Karpas-422 (cell line): ENCODE measurements at regions not wholly inside any gene's neighbourhood (a gene's known extent, or its start where the extent isn't known, plus 50 kb on each side); places are given as distances from the start of the nearest gene placed in this dataset.

Experiments
- DNase-seq: peaks from one replicate; pipeline ENCODE4 v3.0.0-alpha.2; 2015
- H2AFZ ChIP-seq: fragments of 200-600 bp; sonication (generic); 2 replicates; pipeline ENCODE4 v1.6.1; 2014; ENCODE audit warnings: antibody characterized with exemption, low read length, mixed read lengths
- H3K27ac ChIP-seq: fragments of 200-600 bp; sonication (generic); 2 replicates; pipeline ENCODE4 v1.5.1; 2014; ENCODE audit warnings: mild to moderate bottlenecking, low read length, moderate library complexity
- H3K27me3 ChIP-seq: fragments of 200-600 bp; sonication (generic); 2 replicates; pipeline ENCODE4 v1.6.1; 2014; ENCODE audit warnings: low read length, mixed read lengths
- H3K36me3 ChIP-seq: fragments of 200-600 bp; sonication (generic); 2 replicates; pipeline ENCODE4 v1.6.1; 2014; ENCODE audit warnings: low read length, mixed read lengths; ENCODE audit not compliant: insufficient read depth
- H3K4me1 ChIP-seq: fragments of 200-600 bp; sonication (generic); 2 replicates; pipeline ENCODE4 v1.6.1; 2014; ENCODE audit warnings: mild to moderate bottlenecking, low read length, mixed read lengths
- H3K4me2 ChIP-seq: fragments of 200-600 bp; sonication (generic); 2 replicates; pipeline ENCODE4 v1.6.1; 2014; ENCODE audit warnings: low read length, low read depth, mild to moderate bottlenecking; ENCODE audit not compliant: poor library complexity, severe bottlenecking
- H3K4me3 ChIP-seq: fragments of 200-600 bp; sonication (generic); 2 replicates; pipeline ENCODE4 v1.5.1; 2014; ENCODE audit warnings: mild to moderate bottlenecking, antibody characterized with exemption, low read length, mixed read lengths
- H3K79me2 ChIP-seq: fragments of 200-600 bp; sonication (generic); 2 replicates; pipeline ENCODE4 v1.6.1; 2014; ENCODE audit warnings: mild to moderate bottlenecking, low read length, mixed read lengths
- H3K9ac ChIP-seq: fragments of 200-600 bp; sonication (generic); 2 replicates; pipeline ENCODE4 v1.6.0; 2014; ENCODE audit warnings: low read length
- H3K9me2 ChIP-seq: fragments of 200-600 bp; sonication (generic), shearing (Covaris generic); replicated peaks from 2 replicates; pipeline ENCODE4 v1.6.0; 2014; ENCODE audit warnings: mild to moderate bottlenecking, low read length, moderate library complexity; ENCODE audit not compliant: insufficient read depth
- H3K9me3 ChIP-seq: fragments of 300-700, 200-600 bp; sonication (generic); 2 replicates; pipeline ENCODE4 v1.6.1; 2014; ENCODE audit warnings: low read length, mixed read lengths
- H4K20me1 ChIP-seq: fragments of 200-600 bp; sonication (generic); 2 replicates; pipeline ENCODE4 v1.6.1; 2014; ENCODE audit warnings: mild to moderate bottlenecking, antibody characterized with exemption, low read length, low read depth; ENCODE audit not compliant: insufficient read depth

- no peaks in the 10 kb centered on the region for H3K79me2 ChIP-seq
- DNase-seq = no peak
- H3K4me1 ChIP-seq = no peaks in the 10 kb centered on the region
- no peak overlapping the region for H3K27ac ChIP-seq
- 0 out of 2 replicates have a peak, but pooled peaks cover 2% of the 10 kb centered on the region for H3K27me3 ChIP-seq
- no peak overlapping the region for H3K4me3 ChIP-seq
- H3K9me2 ChIP-seq = no peaks in the 10 kb centered on the region
- H2AFZ ChIP-seq = no peak overlapping the region
- H3K36me3 ChIP-seq = no peaks in the 10 kb centered on the region
- no peaks in the 10 kb centered on the region for H4K20me1 ChIP-seq
- H3K9ac ChIP-seq = no peak overlapping the region
- H3K4me2 ChIP-seq = no peak overlapping the region
- H3K9me3 ChIP-seq = no peaks in the 10 kb centered on the region
Measured at GRCh38 chr6:81925201-81925600, 172.7 kb upstream of the TENT5A start.

GRCh38 chr6:81909981-81910900 lies 157.8 kb upstream of the TENT5A start:
- no peak overlapping the region for H3K4me3 ChIP-seq
- H3K4me1 ChIP-seq = no peaks in the 10 kb centered on the region
- H3K4me2 ChIP-seq = no peak overlapping the region
- no peaks in the 10 kb centered on the region for H3K9me2 ChIP-seq
- H3K9me3 ChIP-seq = no peaks in the 10 kb centered on the region
- no peaks in the 10 kb centered on the region for H4K20me1 ChIP-seq
- H3K9ac ChIP-seq = no peak overlapping the region
- H2AFZ ChIP-seq = no peak overlapping the region
- no peak overlapping the region for H3K27ac ChIP-seq
- no peaks in the 10 kb centered on the region for H3K79me2 ChIP-seq
- no peaks in the 10 kb centered on the region for H3K27me3 ChIP-seq
- no peaks in the 10 kb centered on the region for H3K36me3 ChIP-seq
- DNase-seq = no peak

GRCh38 chr6:81909162-81909561 lies 156.7 kb upstream of the TENT5A start:
- no peaks in the 10 kb centered on the region for H4K20me1 ChIP-seq
- H3K9ac ChIP-seq = no peak overlapping the region
- H3K9me2 ChIP-seq = no peaks in the 10 kb centered on the region
- no peak overlapping the region for H3K4me2 ChIP-seq
- H3K36me3 ChIP-seq = no peaks in the 10 kb centered on the region
- H3K79me2 ChIP-seq = no peaks in the 10 kb centered on the region
- H3K4me1 ChIP-seq = no peaks in the 10 kb centered on the region
- H3K9me3 ChIP-seq = no peaks in the 10 kb centered on the region
- no peak overlapping the region for H3K27ac ChIP-seq
- no peak for DNase-seq
- H3K27me3 ChIP-seq = no peaks in the 10 kb centered on the region
- no peak overlapping the region for H3K4me3 ChIP-seq
- H2AFZ ChIP-seq = no peak overlapping the region

GRCh38 chr6:81906709-81907204 lies 154.3 kb upstream of the TENT5A start:
- Histone ChIP-seq H4K20me1 (no peaks in the 10 kb centered on the region), H3K4me3 (no peak overlapping the region), H2AFZ (no peak overlapping the region), H3K36me3 (no peaks in the 10 kb centered on the region), H3K4me1 (no peaks in the 10 kb centered on the region), H3K9me3 (no peaks in the 10 kb centered on the region), H3K4me2 (no peak overlapping the region), H3K9me2 (no peaks in the 10 kb centered on the region), H3K27ac (no peak overlapping the region), H3K79me2 (no peaks in the 10 kb centered on the region), H3K27me3 (no peaks in the 10 kb centered on the region), H3K9ac (no peak overlapping the region)
- DNase-seq = no peak

GRCh38 chr6:81906041-81906440 lies 153.6 kb upstream of the TENT5A start:
- H3K9ac ChIP-seq = no peak overlapping the region
- no peaks in the 10 kb centered on the region for H4K20me1 ChIP-seq
- no peak overlapping the region for H2AFZ ChIP-seq
- H3K79me2 ChIP-seq = no peaks in the 10 kb centered on the region
- no peak for DNase-seq
- no peaks in the 10 kb centered on the region for H3K9me2 ChIP-seq
- no peak overlapping the region for H3K4me3 ChIP-seq
- no peak overlapping the region for H3K27ac ChIP-seq
- H3K4me1 ChIP-seq = no peaks in the 10 kb centered on the region
- no peaks in the 10 kb centered on the region for H3K36me3 ChIP-seq
- no peaks in the 10 kb centered on the region for H3K9me3 ChIP-seq
- H3K27me3 ChIP-seq = no peaks in the 10 kb centered on the region
- no peak overlapping the region for H3K4me2 ChIP-seq

GRCh38 chr6:81901551-81901966 lies 149.1 kb upstream of the TENT5A start:
- Histone ChIP-seq H3K36me3 (no peaks in the 10 kb centered on the region), H4K20me1 (no peaks in the 10 kb centered on the region), H3K79me2 (no peaks in the 10 kb centered on the region), H3K9me3 (no peaks in the 10 kb centered on the region), H3K27me3 (no peaks in the 10 kb centered on the region), H3K9me2 (no peaks in the 10 kb centered on the region), H3K4me1 (no peaks in the 10 kb centered on the region), H2AFZ (no peak overlapping the region), H3K4me2 (no peak overlapping the region), H3K4me3 (no peak overlapping the region), H3K9ac (no peak overlapping the region), H3K27ac (no peak overlapping the region)
- no peak for DNase-seq

GRCh38 chr6:81900616-81901015 lies 148.1 kb upstream of the TENT5A start:
- no peak overlapping the region for H3K9ac ChIP-seq
- no peaks in the 10 kb centered on the region for H3K79me2 ChIP-seq
- no peaks in the 10 kb centered on the region for H3K9me2 ChIP-seq
- no peak overlapping the region for H3K4me3 ChIP-seq
- no peaks in the 10 kb centered on the region for H3K9me3 ChIP-seq
- H3K27me3 ChIP-seq = no peaks in the 10 kb centered on the region
- no peaks in the 10 kb centered on the region for H4K20me1 ChIP-seq
- H3K27ac ChIP-seq = no peak overlapping the region
- no peak for DNase-seq
- no peak overlapping the region for H3K4me2 ChIP-seq
- H3K36me3 ChIP-seq = no peaks in the 10 kb centered on the region
- H3K4me1 ChIP-seq = no peaks in the 10 kb centered on the region
- H2AFZ ChIP-seq = no peak overlapping the region

- DNase-seq = no peak
- Histone ChIP-seq H2AFZ (no peak overlapping the region), H4K20me1 (no peaks in the 10 kb centered on the region), H3K4me2 (no peak overlapping the region), H3K4me3 (no peak overlapping the region), H3K9me3 (no peaks in the 10 kb centered on the region), H3K79me2 (no peaks in the 10 kb centered on the region), H3K4me1 (no peaks in the 10 kb centered on the region), H3K36me3 (no peaks in the 10 kb centered on the region), H3K9me2 (no peaks in the 10 kb centered on the region), H3K27me3 (no peaks in the 10 kb centered on the region), H3K27ac (no peak overlapping the region), H3K9ac (no peak overlapping the region)
Measured at GRCh38 chr6:81897793-81898192, 145.3 kb upstream of the TENT5A start.
